ENCODE measurements at regions not wholly inside any gene's neighbourhood (a gene's known extent, or its start where the extent isn't known, plus 50 kb on each side); places are given as distances from the start of the nearest gene placed in this dataset.

DNA sequence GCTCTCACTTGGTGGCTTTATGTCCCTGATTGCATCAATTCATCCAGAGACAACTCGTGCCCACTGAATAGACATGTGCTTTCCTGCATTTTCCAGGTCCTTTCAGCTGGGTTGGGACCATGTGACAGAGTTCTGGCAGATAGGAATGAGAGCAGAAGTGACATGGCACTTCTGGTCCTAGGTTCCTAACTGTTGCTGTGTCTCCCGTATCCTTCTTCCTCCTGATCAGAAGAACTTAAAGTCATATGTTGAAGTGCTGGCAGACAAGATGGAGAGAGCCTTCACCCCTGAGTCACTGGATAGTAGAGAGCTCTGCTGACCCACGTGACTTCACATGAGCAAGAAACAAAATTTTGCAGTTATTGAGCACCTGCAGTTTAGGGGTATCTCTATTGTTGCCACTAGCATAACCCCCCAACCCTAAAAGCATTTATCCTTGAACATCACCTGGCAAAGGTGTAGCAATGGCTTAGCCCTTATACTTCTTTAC is 80.0 kb downstream of the NREP start:
- intact Hi-C loops (cut with micrococcal nuclease), result no loop called here
- no peak overlapping the region for H3K27ac Mint-ChIP-seq
- DNase-seq (ENCODE audit: low spot score), result no peak
- H3K27me3 Mint-ChIP-seq (ENCODE audit: low read depth), result peaks cover 22% of the 10 kb centered on the region
- no peak overlapping the region for H3K4me3 Mint-ChIP-seq (ENCODE audit: low read depth)
- H3K4me1 Mint-ChIP-seq (ENCODE audit: low read depth), result no peaks in the 10 kb centered on the region
- H3K36me3 Mint-ChIP-seq (ENCODE audit: low read depth), result no peaks in the 10 kb centered on the region
- H3K9me3 Mint-ChIP-seq, result no peaks in the 10 kb centered on the region

DNA sequence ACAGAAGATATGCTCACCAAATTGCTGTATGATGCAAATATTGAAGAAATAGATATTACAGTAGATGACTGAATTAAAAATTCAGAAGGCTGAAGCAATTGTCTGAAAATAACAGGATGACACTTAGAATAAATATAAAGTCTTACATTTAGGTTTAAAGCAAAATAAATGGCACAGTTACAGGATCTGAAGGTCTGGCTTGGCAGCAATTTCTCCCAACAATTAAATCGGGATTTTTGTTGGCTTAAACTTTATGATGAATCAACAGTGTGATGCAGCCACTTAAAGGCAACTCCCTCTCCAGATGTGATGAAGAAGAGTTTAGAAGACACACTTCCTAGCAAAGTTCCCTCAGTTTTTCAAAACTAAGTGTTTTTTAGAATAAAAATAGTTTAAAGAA is 80.5 kb downstream of the NREP start:
- intact Hi-C loops (cut with micrococcal nuclease), result no loop called here
- Mint-ChIP-seq H3K27me3 (ENCODE audit: low read depth) (peaks cover 22% of the 10 kb centered on the region), H3K36me3 (ENCODE audit: low read depth) (no peaks in the 10 kb centered on the region), H3K9me3 (no peaks in the 10 kb centered on the region), H3K27ac (no peak overlapping the region), H3K4me1 (ENCODE audit: low read depth) (no peaks in the 10 kb centered on the region), H3K4me3 (ENCODE audit: low read depth) (no peak overlapping the region)
- no peak for DNase-seq (ENCODE audit: low spot score)

DNA sequence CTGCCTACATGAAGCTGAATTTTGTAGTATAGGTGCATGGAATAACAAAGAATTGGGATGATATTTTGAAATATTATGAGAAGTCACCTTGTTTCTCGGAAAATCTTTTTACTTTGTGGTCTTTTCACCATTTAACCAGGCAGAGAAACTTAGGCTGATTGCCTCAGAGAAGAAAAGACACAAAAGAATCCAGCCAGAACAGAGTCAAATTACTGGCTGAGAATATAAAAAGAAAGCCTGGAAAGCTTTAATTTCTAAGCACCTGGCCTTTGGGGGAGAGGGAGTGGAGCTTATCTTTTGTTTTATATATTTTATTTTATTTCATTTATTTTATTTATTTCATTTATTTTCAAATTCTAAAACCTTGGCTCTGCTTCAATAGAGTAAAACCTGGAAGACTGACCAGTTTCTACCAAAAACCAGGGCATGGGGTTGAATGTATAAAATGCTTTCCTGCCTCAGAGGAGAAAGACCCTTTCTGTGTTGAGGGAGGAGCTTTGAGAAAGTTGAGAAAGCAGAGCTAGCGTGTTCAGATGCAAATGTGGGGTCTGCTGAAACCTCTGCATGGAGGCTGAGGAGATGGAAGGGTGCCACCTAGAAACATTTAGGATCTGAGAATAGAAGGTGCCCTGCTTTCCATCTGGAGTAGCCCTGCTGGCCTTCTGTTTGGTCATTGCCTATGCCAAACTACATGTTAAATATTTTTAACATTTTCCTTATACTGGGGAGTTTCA is 81.6 kb downstream of the NREP start:
- H3K4me3 Mint-ChIP-seq (ENCODE audit: low read depth), result no peak overlapping the region
- no peaks in the 10 kb centered on the region for H3K36me3 Mint-ChIP-seq (ENCODE audit: low read depth)
- H3K4me1 Mint-ChIP-seq (ENCODE audit: low read depth), result no peaks in the 10 kb centered on the region
- H3K27me3 Mint-ChIP-seq (ENCODE audit: low read depth), result peaks cover 21% of the 10 kb centered on the region
- no peaks in the 10 kb centered on the region for H3K9me3 Mint-ChIP-seq
- intact Hi-C loops (cut with micrococcal nuclease), result no loop called here
- DNase-seq (ENCODE audit: low spot score), result no peak
- no peak overlapping the region for H3K27ac Mint-ChIP-seq

DNA sequence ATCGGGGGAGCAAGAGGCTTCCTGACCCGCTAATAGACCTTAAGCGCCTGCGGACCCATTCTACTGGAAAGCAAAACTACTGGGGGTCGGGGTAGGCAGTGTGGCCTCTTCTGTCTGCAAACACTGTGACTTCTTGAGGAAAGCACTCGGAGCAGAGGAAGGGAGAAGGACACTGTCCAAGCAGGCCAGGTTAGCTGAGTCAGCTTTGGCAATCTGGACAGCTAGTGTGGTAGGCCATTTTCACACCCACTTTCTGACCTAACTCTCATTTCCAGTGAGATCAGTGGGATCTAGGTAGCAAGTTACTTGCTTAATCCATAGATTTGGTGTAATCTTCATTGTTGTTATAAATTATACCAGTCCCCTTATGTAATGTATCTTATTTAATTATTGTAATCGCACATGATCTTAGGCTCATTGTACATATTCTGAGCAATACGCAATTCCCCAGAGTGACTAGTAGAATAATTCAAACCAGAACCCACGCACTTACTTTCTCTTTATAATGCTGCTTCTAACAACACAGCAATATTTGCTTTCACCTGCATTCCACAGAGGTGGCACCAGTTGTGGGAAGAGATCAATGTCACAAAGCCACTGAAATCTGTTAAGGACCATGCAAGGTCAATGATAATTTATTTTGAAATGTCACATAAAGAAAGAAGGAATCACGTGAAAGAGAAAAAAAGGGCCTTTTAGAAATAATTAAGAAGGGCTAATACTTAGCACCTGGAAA is 82.9 kb downstream of the NREP start:
- H3K4me1 Mint-ChIP-seq (ENCODE audit: low read depth), result no peaks in the 10 kb centered on the region
- no peaks in the 10 kb centered on the region for H3K36me3 Mint-ChIP-seq (ENCODE audit: low read depth)
- peaks cover 21% of the 10 kb centered on the region for H3K27me3 Mint-ChIP-seq (ENCODE audit: low read depth)
- H3K4me3 Mint-ChIP-seq (ENCODE audit: low read depth), result no peak overlapping the region
- no peak overlapping the region for H3K27ac Mint-ChIP-seq
- DNase-seq (ENCODE audit: low spot score), result no peak
- intact Hi-C loops (cut with micrococcal nuclease), result no loop called here
- H3K9me3 Mint-ChIP-seq, result no peaks in the 10 kb centered on the region

DNA sequence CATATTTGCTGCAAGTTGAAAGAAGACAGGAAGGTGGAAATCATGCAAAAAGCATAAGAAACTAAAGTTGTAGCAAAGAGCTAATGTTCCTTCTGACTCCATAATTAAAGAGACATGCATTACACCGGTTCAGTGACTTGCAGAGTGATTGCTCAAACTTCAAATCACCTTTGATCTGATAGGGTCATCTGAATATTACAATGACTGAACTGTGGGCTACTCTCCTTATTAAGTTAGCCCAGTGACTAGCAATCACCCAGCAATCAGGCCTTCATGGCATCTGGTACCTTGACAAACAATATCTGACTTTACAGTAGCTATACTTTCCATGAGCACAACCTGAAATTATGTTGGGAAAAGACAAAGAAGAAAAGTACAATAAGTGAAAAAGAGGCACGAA is 84.9 kb downstream of the NREP start:
- no peak overlapping the region for H3K4me3 Mint-ChIP-seq (ENCODE audit: low read depth)
- H3K4me1 Mint-ChIP-seq (ENCODE audit: low read depth), result peaks cover 4% of the 10 kb centered on the region
- no peak for DNase-seq (ENCODE audit: low spot score)
- H3K27ac Mint-ChIP-seq, result no peak overlapping the region
- H3K36me3 Mint-ChIP-seq (ENCODE audit: low read depth), result no peaks in the 10 kb centered on the region
- intact Hi-C loops (cut with micrococcal nuclease), result no loop called here
- peaks cover 14% of the 10 kb centered on the region for H3K27me3 Mint-ChIP-seq (ENCODE audit: low read depth)
- H3K9me3 Mint-ChIP-seq, result no peaks in the 10 kb centered on the region

DNA sequence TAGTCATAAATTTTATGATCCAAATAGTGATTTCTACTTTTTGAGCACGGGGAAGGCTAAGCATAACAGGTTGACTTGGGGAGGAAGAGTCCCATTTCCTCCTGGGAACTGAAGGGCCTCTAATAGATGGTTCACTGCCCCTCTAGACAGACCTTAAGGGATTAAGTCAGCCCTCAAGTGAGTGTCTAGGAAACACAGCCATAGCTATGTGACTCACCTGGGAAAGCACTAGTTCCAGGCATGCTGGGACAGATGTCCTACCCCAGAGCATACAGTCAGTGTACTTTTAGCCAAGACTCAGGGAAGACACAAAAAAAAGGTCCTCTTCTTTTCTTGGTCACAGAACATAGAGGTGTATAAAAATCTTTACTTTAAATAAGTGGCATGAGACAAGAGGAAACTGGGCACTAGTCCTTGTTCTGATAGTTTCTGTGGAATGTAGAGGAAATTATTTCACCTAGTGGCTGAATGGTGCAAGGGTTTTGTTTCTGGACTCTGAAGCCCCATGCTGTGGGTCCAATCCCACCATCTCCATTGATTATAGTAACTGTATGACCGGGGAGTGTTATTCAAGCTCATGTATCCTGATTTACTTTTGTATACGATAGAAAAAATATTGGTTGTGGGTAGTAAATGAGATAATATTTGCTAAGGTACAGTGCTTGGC is 86.0 kb downstream of the NREP start:
- Mint-ChIP-seq H3K4me3 (ENCODE audit: low read depth) (no peak overlapping the region), H3K9me3 (no peaks in the 10 kb centered on the region), H3K27me3 (ENCODE audit: low read depth) (peaks cover 9% of the 10 kb centered on the region), H3K27ac (no peak overlapping the region), H3K4me1 (ENCODE audit: low read depth) (peaks cover 7% of the 10 kb centered on the region), H3K36me3 (ENCODE audit: low read depth) (no peaks in the 10 kb centered on the region)
- intact Hi-C loops (cut with micrococcal nuclease), result no loop called here
- DNase-seq (ENCODE audit: low spot score), result no peak

DNA sequence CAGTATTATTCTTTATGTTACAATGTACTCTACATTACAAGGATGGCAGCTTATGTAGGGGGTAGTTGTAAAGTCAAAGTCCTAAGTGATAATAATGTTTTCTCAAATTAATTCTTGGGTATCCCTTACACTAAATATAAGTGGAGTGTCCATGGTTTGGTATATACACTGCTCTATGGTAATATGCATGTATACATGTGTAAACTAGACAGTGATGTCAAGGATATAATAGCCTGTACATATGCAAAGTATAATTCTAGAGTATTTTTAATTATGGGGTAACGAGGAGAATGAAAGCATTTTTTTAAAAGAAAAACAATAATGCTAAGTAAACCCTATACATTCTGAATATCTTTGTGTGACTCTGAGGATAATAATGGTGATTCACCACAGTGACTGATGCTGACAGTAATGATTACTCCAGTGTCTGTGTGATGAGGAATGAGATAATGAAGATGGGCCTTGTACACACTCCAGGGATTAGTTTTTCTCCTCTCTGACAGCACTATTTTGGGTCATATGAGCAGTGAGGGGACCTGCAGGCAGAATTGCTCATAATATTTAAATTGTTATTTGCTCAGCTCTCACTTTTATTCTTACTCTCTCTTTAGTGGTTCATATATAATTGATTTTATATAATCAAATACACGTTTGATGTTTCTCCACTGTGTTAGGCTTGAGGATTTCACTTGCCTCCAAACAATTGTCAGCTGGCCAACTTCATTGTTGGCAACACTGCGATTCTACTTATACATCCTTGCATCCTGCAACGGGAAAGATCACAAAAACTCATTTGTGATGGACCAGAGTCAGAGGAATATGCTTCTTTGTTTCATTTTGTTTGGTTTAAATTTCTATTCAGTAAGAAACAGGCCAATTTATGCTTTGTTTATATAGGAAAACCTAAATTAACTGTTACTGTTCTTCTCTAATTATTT is 88.2 kb downstream of the NREP start:
- no peak overlapping the region for H3K4me3 Mint-ChIP-seq (ENCODE audit: low read depth)
- H3K9me3 Mint-ChIP-seq, result no peaks in the 10 kb centered on the region
- no peaks in the 10 kb centered on the region for H3K36me3 Mint-ChIP-seq (ENCODE audit: low read depth)
- H3K4me1 Mint-ChIP-seq (ENCODE audit: low read depth), result peaks cover 7% of the 10 kb centered on the region
- intact Hi-C loops (cut with micrococcal nuclease), result loop anchor here (5.0 kb wide), 1 partner anchor 41 kb away; no protein-coding TSS in a partner anchor
- DNase-seq (ENCODE audit: low spot score), result no peak
- H3K27me3 Mint-ChIP-seq (ENCODE audit: low read depth), result peaks cover 2% of the 10 kb centered on the region
- H3K27ac Mint-ChIP-seq, result no peak overlapping the region

DNA sequence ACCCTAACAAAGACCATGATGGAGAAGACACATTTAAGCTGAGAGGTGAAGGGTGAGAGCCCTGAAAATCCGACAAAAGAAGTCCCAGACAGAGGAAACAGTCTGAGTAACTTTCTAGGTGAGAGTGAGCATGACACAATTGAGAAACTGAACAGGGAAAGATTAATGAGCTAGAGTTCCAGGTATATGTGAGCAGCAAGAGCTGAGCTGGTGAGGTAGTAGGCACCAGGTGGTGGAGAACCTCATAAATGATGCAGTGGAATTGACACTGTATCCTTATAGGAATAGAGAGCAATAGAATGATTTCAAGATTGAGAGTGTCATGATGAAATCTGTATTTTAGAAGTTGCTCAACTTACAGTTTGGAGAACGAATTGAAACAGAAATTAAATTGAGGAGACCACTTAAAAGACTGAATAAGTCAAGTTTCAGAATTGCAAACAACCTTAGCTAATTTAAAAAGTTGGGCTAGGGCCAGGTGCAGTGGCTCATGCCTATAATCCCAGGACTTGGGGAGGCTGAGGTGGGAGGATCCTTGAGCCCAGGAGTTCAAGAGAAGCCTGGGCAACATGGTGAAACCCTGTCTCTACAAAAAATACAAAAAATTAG is 89.8 kb downstream of the NREP start:
- intact Hi-C loops (cut with micrococcal nuclease), result loop anchor here (5.0 kb wide), 1 partner anchor 40 kb away; no protein-coding TSS in a partner anchor
- H3K9me3 Mint-ChIP-seq, result no peaks in the 10 kb centered on the region
- no peak overlapping the region for H3K4me3 Mint-ChIP-seq (ENCODE audit: low read depth)
- peaks cover 7% of the 10 kb centered on the region for H3K4me1 Mint-ChIP-seq (ENCODE audit: low read depth)
- no peak for DNase-seq (ENCODE audit: low spot score)
- H3K27me3 Mint-ChIP-seq (ENCODE audit: low read depth), result peaks cover 2% of the 10 kb centered on the region
- H3K36me3 Mint-ChIP-seq (ENCODE audit: low read depth), result no peaks in the 10 kb centered on the region
- no peak overlapping the region for H3K27ac Mint-ChIP-seq

DNA sequence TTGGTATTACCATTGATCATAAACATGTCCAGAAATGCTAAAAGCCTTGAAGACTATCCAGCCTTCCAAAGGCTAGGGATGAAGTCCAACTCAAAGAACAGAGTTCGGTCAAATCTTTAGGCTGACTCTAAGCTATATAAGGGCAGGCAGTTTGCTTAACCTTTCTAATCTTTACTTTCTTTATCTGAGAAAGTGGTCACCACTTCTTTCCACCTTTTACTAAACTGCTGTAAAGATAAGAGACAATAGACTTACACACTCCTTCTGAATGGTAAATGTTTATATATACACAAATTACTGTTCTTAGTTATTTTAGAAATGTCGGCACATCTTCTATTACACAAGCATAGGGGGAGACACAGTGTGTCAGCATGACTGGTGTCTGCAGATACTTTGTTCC is 100.4 kb downstream of the NREP start:
- peaks cover 1% of the 10 kb centered on the region for H3K4me1 Mint-ChIP-seq (ENCODE audit: low read depth)
- H3K9me3 Mint-ChIP-seq, result peaks cover 16% of the 10 kb centered on the region
- no peak overlapping the region for H3K4me3 Mint-ChIP-seq (ENCODE audit: low read depth)
- no peaks in the 10 kb centered on the region for H3K36me3 Mint-ChIP-seq (ENCODE audit: low read depth)
- DNase-seq (ENCODE audit: low spot score), result no peak
- H3K27me3 Mint-ChIP-seq (ENCODE audit: low read depth), result peaks cover 4% of the 10 kb centered on the region
- H3K27ac Mint-ChIP-seq, result no peak overlapping the region
- intact Hi-C loops (cut with micrococcal nuclease), result no loop called here

DNA sequence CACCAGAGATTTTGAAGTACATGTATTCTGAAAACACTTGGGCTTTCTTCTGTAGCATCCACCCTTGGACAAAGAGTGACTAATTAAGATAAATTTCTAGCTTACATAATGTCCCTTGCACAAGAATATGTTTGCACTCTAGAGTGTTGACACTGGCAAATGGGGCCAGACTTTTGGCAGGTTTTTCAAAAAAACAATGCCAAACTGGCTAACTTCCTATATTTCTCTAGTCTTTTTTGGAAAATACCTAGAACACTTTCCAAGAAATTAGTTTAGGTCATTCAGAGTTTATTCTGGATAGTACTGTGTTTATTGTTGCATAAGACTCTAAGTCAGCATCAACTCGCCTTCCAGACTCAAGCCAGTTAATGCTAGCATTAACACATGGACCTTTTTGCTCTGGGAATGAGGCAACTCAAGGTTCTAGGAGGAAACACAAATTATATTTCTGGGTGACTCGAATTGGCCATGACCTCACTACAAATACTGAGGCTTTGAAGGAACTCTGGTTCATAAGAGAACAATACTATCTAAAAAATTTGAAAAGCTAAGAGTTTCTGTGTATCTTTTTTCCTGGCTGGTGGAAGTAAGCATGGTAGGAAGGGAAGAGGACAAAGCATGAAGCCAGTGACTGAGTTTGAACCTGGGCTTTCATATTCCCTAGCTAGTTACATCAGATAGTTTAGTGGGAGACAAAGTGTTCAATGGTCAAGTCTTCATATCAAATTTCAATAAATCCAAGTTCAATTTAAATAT is 101.6 kb downstream of the NREP start:
- peaks cover 4% of the 10 kb centered on the region for H3K27me3 Mint-ChIP-seq (ENCODE audit: low read depth)

DNA sequence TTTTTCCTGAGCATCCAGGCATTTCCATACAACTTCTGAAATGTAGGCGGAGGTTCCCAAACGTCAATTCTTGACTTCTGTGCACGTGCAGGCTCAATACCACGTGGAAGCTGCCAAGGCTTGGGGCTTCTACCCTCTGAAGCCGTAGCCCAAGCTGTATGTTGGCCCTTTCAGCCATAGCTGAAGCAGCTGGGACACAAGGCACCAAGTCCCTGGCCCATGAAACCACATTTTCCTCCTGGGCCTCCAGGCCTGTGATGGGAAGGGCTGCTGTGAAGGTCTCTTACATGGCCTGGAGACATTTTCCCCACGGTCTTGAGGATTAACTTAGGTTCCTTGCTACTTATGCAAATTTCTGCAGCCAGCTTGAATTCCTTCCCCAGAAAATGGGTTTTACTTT is 103.6 kb downstream of the NREP start:
- no peak overlapping the region for H3K27ac Mint-ChIP-seq
- no peak overlapping the region for H3K4me3 Mint-ChIP-seq (ENCODE audit: low read depth)
- intact Hi-C loops (cut with micrococcal nuclease), result no loop called here
- peaks cover 2% of the 10 kb centered on the region for H3K9me3 Mint-ChIP-seq
- H3K4me1 Mint-ChIP-seq (ENCODE audit: low read depth), result peaks cover 1% of the 10 kb centered on the region
- peaks cover 2% of the 10 kb centered on the region for H3K27me3 Mint-ChIP-seq (ENCODE audit: low read depth)
- no peak for DNase-seq (ENCODE audit: low spot score)
- H3K36me3 Mint-ChIP-seq (ENCODE audit: low read depth), result no peaks in the 10 kb centered on the region

More for the DNA sequence above, 101.6 kb downstream of the NREP start:
- Mint-ChIP-seq H3K36me3 (ENCODE audit: low read depth) (no peaks in the 10 kb centered on the region), H3K9me3 (peaks cover 10% of the 10 kb centered on the region), H3K27ac (no peak overlapping the region), H3K4me3 (ENCODE audit: low read depth) (no peak overlapping the region), H3K4me1 (ENCODE audit: low read depth) (peaks cover 1% of the 10 kb centered on the region)
- intact Hi-C loops (cut with micrococcal nuclease), result no loop called here
- DNase-seq (ENCODE audit: low spot score), result no peak
